ENCODE measurements at regions not wholly inside any gene's neighbourhood (a gene's known extent, or its start where the extent isn't known, plus 50 kb on each side); places are given as distances from the start of the nearest gene placed in this dataset.

- H2AFZ ChIP-seq (ENCODE audit: low read length), result no peak overlapping the region
- no peaks in the 10 kb centered on the region for H3K27me3 ChIP-seq (ENCODE audit: control insufficient read depth, insufficient read depth, low read length)
- no peak overlapping the region for H3K4me2 ChIP-seq (ENCODE audit: extremely low read depth, insufficient read depth, low read length)
- no peaks in the 10 kb centered on the region for H3K9me3 ChIP-seq (ENCODE audit: control insufficient read depth, insufficient read depth, low read depth, low read length)
- no peaks in the 10 kb centered on the region for H3K36me3 ChIP-seq (ENCODE audit: control insufficient read depth, insufficient read depth, low read length)
- H3K9ac ChIP-seq (ENCODE audit: insufficient read depth, low read length), result no peak overlapping the region
- H3K79me2 ChIP-seq (ENCODE audit: control insufficient read depth, insufficient read depth, low read length), result no peaks in the 10 kb centered on the region
- no peaks in the 10 kb centered on the region for H3K4me1 ChIP-seq (ENCODE audit: control insufficient read depth, extremely low read depth, insufficient read depth, low read length)
- no peak for DNase-seq (ENCODE audit: low read depth in 2 of 2)
- TF ChIP-seq EZH2 (IDR thresholded peaks at IDR 0.05; ENCODE audit: low read length, missing control alignments), result no peak
- no peak overlapping the region for H3K27ac ChIP-seq (ENCODE audit: insufficient read depth, low read length)
- H4K20me1 ChIP-seq (ENCODE audit: control insufficient read depth, extremely low read depth, insufficient read depth, low read length), result no peaks in the 10 kb centered on the region
- no peak overlapping the region for H3K4me3 ChIP-seq (replicated peaks in 1 of 4; ENCODE audit: control extremely low read depth in 1 of 4, insufficient read depth in 1 of 4, low read depth in 3 of 4, low read length in 4 of 4)
Observed at GRCh38 chr2:142483653-142484052, 352.8 kb upstream of the LRP1B start.

GRCh38 chr2:142478206-142478605 is 347.4 kb upstream of the LRP1B start:
- no peak overlapping the region for H2AFZ ChIP-seq (ENCODE audit: low read length)
- no peak overlapping the region for H3K9ac ChIP-seq (ENCODE audit: insufficient read depth, low read length)
- no peak overlapping the region for H3K27ac ChIP-seq (ENCODE audit: insufficient read depth, low read length)
- no peaks in the 10 kb centered on the region for H3K27me3 ChIP-seq (ENCODE audit: control insufficient read depth, insufficient read depth, low read length)
- no peak overlapping the region for H3K4me2 ChIP-seq (ENCODE audit: extremely low read depth, insufficient read depth, low read length)
- no peak for DNase-seq (ENCODE audit: low read depth in 2 of 2)
- no peaks in the 10 kb centered on the region for H3K79me2 ChIP-seq (ENCODE audit: control insufficient read depth, insufficient read depth, low read length)
- no peak for TF ChIP-seq CTCF (conservative IDR thresholded peaks at IDR 0.05 in 1 of 2, IDR thresholded peaks at IDR 0.05 in 1 of 2; ENCODE audit: low read depth in 1 of 2, low read length in 2 of 2)
- TF ChIP-seq EZH2 (IDR thresholded peaks at IDR 0.05; ENCODE audit: low read length, missing control alignments), result no peak
- no peaks in the 10 kb centered on the region for H3K9me3 ChIP-seq (ENCODE audit: control insufficient read depth, insufficient read depth, low read depth, low read length)
- H3K4me1 ChIP-seq (ENCODE audit: control insufficient read depth, extremely low read depth, insufficient read depth, low read length), result no peaks in the 10 kb centered on the region
- H3K36me3 ChIP-seq (ENCODE audit: control insufficient read depth, insufficient read depth, low read length), result no peaks in the 10 kb centered on the region
- no peak overlapping the region for H3K4me3 ChIP-seq (replicated peaks in 1 of 4; ENCODE audit: control extremely low read depth in 1 of 4, insufficient read depth in 1 of 4, low read depth in 3 of 4, low read length in 4 of 4)
- no peaks in the 10 kb centered on the region for H4K20me1 ChIP-seq (ENCODE audit: control insufficient read depth, extremely low read depth, insufficient read depth, low read length)

DNA sequence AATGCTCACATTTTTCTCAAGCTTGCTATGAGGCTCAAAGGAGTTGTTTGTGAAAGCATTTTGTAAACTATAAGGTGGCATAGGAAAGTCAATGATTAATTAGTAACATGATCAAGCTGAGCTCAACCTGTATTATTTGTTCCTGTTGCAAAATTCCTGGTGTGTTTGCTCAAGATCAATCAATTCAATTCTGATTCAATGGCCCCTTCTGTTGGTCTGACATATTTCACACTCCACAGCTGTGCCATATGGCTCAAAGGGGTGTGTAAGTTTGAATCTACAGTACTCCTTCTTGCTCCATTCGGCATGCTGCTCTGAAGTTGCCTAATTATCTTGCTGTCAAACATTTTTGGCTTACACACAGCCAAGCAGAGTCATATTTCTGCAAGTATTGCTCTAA is 341.6 kb upstream of the LRP1B start:
- H4K20me1 ChIP-seq (ENCODE audit: control insufficient read depth, extremely low read depth, insufficient read depth, low read length), result no peaks in the 10 kb centered on the region
- H3K9ac ChIP-seq (ENCODE audit: insufficient read depth, low read length), result no peak overlapping the region
- H3K4me1 ChIP-seq (ENCODE audit: control insufficient read depth, extremely low read depth, insufficient read depth, low read length), result no peaks in the 10 kb centered on the region
- H3K36me3 ChIP-seq (ENCODE audit: control insufficient read depth, insufficient read depth, low read length), result no peaks in the 10 kb centered on the region
- no peaks in the 10 kb centered on the region for H3K9me3 ChIP-seq (ENCODE audit: control insufficient read depth, insufficient read depth, low read depth, low read length)
- DNase-seq (ENCODE audit: low read depth in 2 of 2), result no peak
- H3K4me3 ChIP-seq (replicated peaks in 1 of 4; ENCODE audit: control extremely low read depth in 1 of 4, insufficient read depth in 1 of 4, low read depth in 3 of 4, low read length in 4 of 4), result no peak overlapping the region
- no peak overlapping the region for H2AFZ ChIP-seq (ENCODE audit: low read length)
- H3K27me3 ChIP-seq (ENCODE audit: control insufficient read depth, insufficient read depth, low read length), result no peaks in the 10 kb centered on the region
- no peak overlapping the region for H3K4me2 ChIP-seq (ENCODE audit: extremely low read depth, insufficient read depth, low read length)
- TF ChIP-seq CTCF (conservative IDR thresholded peaks at IDR 0.05 in 1 of 2, IDR thresholded peaks at IDR 0.05 in 1 of 2; ENCODE audit: low read depth in 1 of 2, low read length in 2 of 2) (no peak), EZH2 (IDR thresholded peaks at IDR 0.05; ENCODE audit: low read length, missing control alignments) (no peak)
- no peak overlapping the region for H3K27ac ChIP-seq (ENCODE audit: insufficient read depth, low read length)
- H3K79me2 ChIP-seq (ENCODE audit: control insufficient read depth, insufficient read depth, low read length), result no peaks in the 10 kb centered on the region
